ENCODE measurements at regions not wholly inside any gene's neighbourhood (a gene's known extent, or its start where the extent isn't known, plus 50 kb on each side); places are given as distances from the start of the nearest gene placed in this dataset.
"Not testable (repeated sequence)": the region's sequence is repeated elsewhere in the genome, so short reads cannot be mapped to it uniquely, and the experiment has no call there.

DNA sequence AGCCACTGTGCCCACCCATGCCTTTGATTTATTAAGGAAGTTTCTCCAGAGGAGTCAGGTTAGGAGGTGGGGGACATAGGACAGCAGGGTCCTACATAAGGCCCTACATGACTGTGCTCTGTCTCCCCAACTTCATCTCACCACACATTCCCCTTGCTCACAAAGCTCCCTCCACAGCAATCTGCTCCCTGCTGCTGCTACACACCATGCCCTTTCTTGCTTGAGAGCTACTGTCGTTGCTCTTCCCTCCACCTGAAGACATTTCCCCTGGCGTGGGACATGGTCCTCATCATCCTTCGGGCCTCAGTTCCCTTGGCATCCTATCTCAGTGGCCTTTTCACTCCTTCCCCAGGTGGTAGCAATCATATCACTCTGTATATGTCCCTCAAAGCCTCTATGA, 75.9 kb upstream of the DAPK1 start:
- no peak for DNase-seq (ENCODE audit: extremely low spot score, unreplicated experiment)
- H3K4me1 Mint-ChIP-seq (ENCODE audit: unreplicated experiment), result no peaks in the 10 kb centered on the region
- H3K27ac Mint-ChIP-seq, result no peak overlapping the region
- no peaks in the 10 kb centered on the region for H3K36me3 Mint-ChIP-seq
- no peaks in the 10 kb centered on the region for H3K27me3 Mint-ChIP-seq
- no peak overlapping the region for H3K4me3 Mint-ChIP-seq
- peaks cover 15% of the 10 kb centered on the region for H3K9me3 Mint-ChIP-seq
- TF ChIP-seq, protein P1, sequence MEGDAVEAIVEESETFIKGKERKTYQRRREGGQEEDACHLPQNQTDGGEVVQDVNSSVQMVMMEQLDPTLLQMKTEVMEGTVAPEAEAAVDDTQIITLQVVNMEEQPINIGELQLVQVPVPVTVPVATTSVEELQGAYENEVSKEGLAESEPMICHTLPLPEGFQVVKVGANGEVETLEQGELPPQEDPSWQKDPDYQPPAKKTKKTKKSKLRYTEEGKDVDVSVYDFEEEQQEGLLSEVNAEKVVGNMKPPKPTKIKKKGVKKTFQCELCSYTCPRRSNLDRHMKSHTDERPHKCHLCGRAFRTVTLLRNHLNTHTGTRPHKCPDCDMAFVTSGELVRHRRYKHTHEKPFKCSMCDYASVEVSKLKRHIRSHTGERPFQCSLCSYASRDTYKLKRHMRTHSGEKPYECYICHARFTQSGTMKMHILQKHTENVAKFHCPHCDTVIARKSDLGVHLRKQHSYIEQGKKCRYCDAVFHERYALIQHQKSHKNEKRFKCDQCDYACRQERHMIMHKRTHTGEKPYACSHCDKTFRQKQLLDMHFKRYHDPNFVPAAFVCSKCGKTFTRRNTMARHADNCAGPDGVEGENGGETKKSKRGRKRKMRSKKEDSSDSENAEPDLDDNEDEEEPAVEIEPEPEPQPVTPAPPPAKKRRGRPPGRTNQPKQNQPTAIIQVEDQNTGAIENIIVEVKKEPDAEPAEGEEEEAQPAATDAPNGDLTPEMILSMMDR (conservative IDR thresholded peaks at IDR 0.05), result no peak

DNA sequence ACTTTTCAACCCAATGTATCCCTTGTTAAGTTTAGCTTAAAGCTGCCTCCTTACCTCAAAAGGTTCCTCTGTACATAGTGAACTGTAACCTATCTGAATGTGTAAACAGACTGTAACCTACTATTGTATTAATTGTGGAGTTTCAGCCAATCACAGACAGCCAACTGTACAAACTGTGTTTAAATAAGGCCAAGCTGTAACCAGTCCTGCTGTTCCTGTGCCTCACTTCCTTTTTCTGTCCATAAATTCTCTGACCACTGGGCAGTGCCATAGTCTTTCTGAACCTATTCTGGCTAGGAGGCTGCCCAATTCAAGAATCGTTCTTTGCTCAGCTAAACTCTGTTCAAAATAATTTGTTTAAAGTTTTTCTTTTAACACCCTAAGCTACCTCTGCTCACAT, 74.7 kb upstream of the DAPK1 start:
- no peak for DNase-seq (ENCODE audit: extremely low spot score, unreplicated experiment)
- H3K4me3 Mint-ChIP-seq, result no peak overlapping the region
- no peak overlapping the region for H3K27ac Mint-ChIP-seq
- no peaks in the 10 kb centered on the region for H3K27me3 Mint-ChIP-seq
- TF ChIP-seq, protein P1 (conservative IDR thresholded peaks at IDR 0.05), result no peak
- H3K4me1 Mint-ChIP-seq (ENCODE audit: unreplicated experiment), result no peaks in the 10 kb centered on the region
- H3K36me3 Mint-ChIP-seq, result no peaks in the 10 kb centered on the region
- peaks cover 15% of the 10 kb centered on the region for H3K9me3 Mint-ChIP-seq

DNA sequence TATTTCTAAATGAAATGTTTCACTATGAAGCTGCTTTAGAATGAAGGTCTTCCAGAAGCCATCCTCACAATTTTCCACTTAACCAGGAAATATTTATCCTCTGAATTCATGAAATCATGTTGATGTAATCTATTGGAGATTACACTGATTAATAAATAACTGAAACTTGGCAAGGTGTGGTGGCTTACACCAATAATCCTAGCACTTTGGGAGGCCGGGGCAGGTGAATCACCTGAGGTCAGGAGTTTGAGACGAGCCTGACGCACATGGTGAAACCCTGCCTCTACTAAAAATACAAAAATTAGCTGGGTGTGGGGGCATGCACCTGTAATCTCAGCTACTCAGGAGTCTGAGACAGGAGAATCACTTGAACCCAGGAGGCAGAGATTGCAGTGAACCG, 73.8 kb upstream of the DAPK1 start:
- H3K27ac Mint-ChIP-seq; H3K27me3 Mint-ChIP-seq; H3K36me3 Mint-ChIP-seq; H3K4me3 Mint-ChIP-seq; H3K4me1 Mint-ChIP-seq (ENCODE audit: unreplicated experiment); DNase-seq (ENCODE audit: extremely low spot score, unreplicated experiment): not testable (repeated sequence)
- H3K9me3 Mint-ChIP-seq, result peaks cover 15% of the 10 kb centered on the region

DNA sequence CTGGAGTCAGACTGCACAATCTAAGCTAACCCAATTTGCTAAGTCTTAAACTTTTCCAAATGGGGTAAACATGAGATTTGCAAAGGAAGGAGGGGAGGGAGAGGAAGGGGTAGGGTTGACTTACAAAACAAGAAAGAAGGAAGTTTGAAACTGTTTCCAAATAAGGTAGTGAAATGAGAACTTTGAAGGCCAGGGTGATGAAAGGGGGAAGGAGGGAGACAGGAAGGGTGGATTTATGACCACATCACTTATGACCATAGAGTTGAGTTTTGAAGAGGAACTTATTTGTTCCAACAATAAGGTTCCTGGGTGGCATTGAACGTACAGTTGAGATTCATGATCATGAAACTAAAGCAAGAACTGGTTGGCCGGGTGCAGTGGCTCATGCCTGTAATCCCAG, 72.5 kb upstream of the DAPK1 start:
- no peak for DNase-seq (ENCODE audit: extremely low spot score, unreplicated experiment)
- Mint-ChIP-seq H3K4me3 (no peak overlapping the region), H3K27me3 (no peaks in the 10 kb centered on the region), H3K36me3 (no peaks in the 10 kb centered on the region), H3K27ac (no peak overlapping the region), H3K4me1 (ENCODE audit: unreplicated experiment) (peaks cover 9% of the 10 kb centered on the region), H3K9me3 (peaks cover 15% of the 10 kb centered on the region)
- TF ChIP-seq, protein P1 (conservative IDR thresholded peaks at IDR 0.05), result no peak

DNA sequence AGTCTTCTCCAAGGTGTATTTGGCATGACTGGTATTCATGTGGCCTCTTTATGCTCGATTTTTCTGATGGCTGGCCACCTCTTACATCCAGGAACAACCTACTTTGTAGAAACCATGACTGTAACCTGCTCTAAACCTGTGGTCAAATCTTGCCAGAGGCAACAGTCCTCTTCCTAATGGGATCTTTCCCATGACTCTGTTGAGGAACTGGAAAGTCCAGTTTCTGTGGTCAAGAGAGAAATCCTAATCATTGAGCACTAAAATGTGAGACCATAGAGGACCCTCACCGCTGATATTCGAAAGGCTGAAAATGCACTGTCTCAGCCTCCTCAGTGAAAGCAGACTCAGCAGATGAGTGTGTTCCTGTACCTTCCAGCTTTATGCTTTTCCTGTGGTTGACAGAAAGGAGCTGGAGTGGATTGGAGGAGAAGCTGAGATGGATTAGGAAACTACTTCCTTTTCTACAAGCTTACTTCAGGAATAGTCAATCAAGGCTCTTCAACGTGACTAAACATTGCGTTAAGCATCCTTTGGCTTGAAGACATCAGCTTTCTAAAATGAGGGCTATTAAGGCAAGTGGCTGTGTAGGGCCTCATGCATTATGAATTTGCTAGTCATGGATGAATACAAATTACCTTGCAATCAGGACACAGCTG, 69.7 kb upstream of the DAPK1 start:
- Mint-ChIP-seq H3K27me3 (no peaks in the 10 kb centered on the region), H3K9me3 (peaks cover 17% of the 10 kb centered on the region), H3K4me1 (ENCODE audit: unreplicated experiment) (peaks cover 18% of the 10 kb centered on the region), H3K4me3 (no peak overlapping the region), H3K36me3 (no peaks in the 10 kb centered on the region), H3K27ac (no peak overlapping the region)
- TF ChIP-seq, protein P1 (conservative IDR thresholded peaks at IDR 0.05), result no peak
- DNase-seq (ENCODE audit: extremely low spot score, unreplicated experiment), result no peak

DNA sequence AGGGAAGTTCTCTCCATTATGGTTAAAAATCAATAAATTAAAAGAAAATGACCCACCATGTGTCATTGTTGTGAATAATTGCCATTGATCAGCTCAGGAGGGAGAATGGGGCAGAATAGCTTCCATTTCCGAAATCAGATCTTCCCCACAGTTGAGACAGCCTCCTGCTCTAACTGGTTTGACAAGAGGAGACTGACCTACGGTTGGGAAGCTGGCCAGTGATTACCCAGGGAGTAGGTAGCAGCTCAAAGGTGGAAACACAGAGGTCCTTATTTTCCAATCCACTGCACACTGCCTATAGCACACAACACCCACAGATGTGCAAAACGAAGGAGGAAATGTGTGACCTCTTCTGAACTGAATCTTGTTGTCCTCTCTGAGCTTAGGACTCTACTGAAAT, 69.0 kb upstream of the DAPK1 start:
- H3K27ac Mint-ChIP-seq, result no peak overlapping the region
- H3K4me1 Mint-ChIP-seq (ENCODE audit: unreplicated experiment), result peaks cover 18% of the 10 kb centered on the region
- no peak overlapping the region for H3K4me3 Mint-ChIP-seq
- peaks cover 16% of the 10 kb centered on the region for H3K9me3 Mint-ChIP-seq
- no peaks in the 10 kb centered on the region for H3K27me3 Mint-ChIP-seq
- no peaks in the 10 kb centered on the region for H3K36me3 Mint-ChIP-seq
- TF ChIP-seq, protein P1 (conservative IDR thresholded peaks at IDR 0.05), result no peak
- DNase-seq (ENCODE audit: extremely low spot score, unreplicated experiment), result no peak
